ENCODE measurements at regions not wholly inside any gene's neighbourhood (a gene's known extent, or its start where the extent isn't known, plus 50 kb on each side); places are given as distances from the start of the nearest gene placed in this dataset.
"Not testable (repeated sequence)": the region's sequence is repeated elsewhere in the genome, so short reads cannot be mapped to it uniquely, and the experiment has no call there.

DNA sequence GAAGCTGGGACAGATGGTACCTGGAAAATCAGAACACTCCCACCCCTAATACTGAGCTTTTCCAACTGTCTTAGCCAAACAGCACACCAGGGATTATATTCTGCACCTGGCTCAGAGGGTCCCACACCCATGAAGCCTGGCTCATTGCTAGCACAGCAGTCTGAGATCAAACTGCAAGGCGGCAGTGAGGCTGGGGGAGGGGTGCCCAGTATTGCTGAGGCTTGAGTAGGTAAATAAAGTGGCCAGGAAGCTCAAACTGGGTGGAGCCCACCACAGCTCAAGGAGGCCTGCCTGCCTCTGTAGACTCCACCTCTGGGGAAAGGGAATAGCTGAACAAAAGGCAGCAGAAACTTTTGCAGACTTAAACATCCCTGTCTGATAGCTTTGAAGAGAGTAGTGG, 403.3 kb downstream of the MBD2 start:
- not testable (repeated sequence) for FAIRE-seq; DNase-seq (ENCODE audit: low spot score in 2 of 2)

DNA sequence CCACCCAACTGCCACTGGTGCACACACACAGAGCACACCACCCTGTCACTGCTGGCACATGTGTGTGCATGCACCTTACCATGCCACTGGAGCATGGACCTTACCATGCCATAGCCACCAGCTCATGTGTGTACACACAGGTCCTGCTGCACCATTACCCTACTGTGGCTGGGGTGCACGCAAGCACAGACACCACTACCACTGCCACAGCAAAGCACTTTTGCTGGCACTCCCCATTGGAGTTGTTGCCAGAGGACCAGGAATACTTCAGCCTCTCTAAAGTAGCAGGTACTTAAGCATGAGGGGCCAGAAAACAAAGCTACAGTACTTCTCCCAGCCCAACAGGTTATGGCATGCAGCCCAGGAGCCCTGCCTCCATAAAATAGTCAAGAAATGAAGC, 404.8 kb downstream of the MBD2 start:
- no peak for FAIRE-seq

DNA sequence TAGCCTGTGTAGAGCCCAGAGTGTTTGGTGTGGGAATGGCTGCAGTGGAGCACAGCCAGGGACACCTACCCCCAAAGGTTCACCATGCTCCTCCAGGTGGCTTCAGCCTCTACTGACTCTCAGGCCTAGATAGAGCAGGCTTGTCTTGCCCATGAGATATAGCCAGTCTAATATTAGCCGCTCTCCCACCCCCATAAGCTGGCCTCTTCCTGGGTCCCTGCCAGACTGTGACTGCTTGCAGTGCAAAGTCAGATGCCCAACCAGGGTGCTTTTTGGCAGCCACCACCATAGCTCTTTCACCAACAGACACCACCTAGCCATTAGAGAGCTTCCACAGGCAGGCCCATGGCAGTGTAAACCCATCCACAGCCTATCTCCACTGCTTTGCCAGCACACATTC, 405.3 kb downstream of the MBD2 start:
- no peak for FAIRE-seq
- no peak for DNase-seq (ENCODE audit: low spot score in 2 of 2)

More for the DNA sequence above, 404.8 kb downstream of the MBD2 start:
- no peak for DNase-seq (ENCODE audit: low spot score in 2 of 2)

DNA sequence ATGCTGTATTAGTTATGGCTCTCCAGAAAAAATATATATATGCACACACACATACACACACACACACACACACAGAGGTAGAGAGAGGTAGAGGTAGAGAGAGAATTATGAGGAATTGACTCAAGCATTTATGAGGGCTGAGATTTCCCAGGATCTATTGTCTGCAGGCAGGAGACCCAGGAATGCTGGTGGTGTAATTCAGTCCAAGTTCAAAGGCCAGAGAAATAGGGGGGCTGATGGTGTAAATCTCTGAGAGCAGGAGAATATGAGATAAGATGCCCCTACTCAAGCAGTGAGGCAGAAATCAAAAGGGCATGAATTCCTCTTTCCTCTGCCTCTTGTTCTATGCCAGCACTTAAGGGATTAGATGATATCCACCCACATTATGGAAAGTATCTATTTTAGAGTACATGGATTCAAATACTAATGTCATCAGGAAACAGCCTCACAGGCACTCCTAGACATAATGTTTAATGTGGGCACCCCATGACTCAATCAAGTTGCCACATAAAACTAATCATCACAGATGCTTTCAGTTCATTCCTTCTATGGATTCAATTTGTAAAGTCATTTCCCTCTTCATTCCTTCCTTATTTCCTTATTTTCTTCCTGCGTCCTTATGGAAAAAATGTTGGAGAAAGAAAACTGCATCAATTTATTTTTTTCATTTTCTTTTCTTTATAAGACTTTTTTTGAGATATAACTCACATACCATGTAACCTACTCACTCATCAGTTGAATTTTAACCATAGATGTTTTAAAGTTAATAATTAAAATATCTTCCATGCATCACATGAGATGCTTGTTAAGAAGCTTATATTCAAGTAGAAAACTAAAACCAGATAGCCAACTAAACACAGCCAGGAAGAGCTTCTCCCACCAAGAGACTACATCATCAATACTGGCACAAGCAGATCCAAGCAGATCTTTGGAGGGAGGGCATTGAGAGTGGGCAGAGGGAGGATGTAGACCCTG, 406.2 kb downstream of the MBD2 start:
- FAIRE-seq, result no peak
- DNase-seq (ENCODE audit: low spot score in 2 of 2), result no peak

DNA sequence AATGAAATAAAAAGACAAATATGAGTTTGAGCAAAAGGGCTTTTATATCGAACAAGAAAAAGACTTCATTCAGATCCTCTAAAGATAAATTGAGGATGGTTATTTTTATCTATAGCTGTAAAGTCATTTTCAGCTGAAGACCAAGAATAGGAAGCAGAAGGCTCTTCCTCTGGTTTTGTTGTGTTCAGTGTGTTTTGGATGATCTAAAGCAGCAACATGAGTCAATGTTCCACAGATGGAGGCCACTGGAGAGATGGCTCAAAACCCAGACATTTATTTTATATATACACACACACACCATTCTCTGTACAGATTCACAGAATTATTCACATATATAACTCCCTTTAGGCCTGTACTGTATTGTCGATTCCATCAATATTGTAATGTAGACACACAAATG, 424.3 kb downstream of the MBD2 start:
- no peak for FAIRE-seq

DNA sequence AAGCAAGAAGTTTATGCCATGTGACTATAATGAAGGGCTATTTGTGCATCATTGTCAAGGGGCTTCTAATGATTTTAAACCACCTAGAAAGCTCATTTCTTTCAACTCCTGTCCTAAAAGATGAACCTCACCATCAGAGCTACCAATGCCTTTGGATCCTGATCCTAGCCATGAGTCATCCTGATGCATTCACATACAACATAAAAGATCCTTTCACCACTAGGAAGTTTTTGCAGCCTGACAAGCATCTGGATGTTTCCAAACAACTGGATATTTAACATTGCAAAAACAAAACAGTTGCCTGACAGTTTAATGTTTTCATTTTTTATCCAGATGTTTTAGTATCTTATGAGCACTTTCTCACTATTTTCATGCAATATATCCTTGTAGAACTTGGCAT, 425.3 kb downstream of the MBD2 start:
- DNase-seq (ENCODE audit: low spot score in 2 of 2) (no peak), FAIRE-seq (peak; percentile 6)

More for the DNA sequence above, 424.3 kb downstream of the MBD2 start:
- no peak for DNase-seq (ENCODE audit: low spot score in 2 of 2)

DNA sequence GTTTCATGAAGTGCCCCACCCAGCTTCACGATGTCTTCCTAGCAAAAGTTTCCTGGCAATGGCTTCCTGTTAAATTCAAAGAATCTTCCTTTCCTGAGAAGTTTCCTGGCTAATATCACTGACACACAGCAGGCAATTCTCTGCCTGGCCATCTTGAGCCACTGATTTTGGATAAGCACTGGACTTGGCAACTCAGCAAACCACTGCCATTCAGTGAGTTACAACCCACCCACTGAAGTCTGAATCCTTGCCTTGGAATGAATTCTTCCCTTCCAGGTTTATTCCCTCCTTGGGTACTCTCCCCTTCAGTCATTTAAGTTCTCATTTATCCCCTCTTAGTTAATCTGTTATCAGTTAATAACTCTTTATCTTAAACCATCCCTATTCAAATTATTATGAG, 426.0 kb downstream of the MBD2 start:
- DNase-seq (ENCODE audit: low spot score in 2 of 2) (no peak), FAIRE-seq (no peak)

DNA sequence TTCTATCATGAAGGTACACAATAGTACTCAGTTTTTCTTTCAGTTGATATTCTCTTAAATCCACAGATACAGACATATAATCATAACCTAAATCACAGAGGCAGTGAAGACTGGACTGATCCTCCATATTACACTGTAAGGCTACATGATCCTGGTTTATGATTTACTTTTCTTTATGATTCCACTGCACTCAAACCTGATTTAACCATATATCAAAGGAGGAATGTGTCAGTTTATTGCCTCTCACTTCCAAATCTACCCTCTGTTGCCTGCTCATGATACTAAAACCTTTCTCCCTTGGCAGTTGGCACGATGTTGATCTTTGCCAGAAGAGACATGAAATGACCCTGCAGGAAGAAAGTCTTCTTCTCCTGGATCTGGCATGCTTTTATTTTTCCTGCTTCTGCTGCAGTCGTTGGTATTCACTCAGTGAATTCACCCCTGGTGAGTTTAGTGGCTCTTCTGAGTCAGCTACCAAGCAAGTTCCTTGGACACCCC, 426.4 kb downstream of the MBD2 start:
- DNase-seq (ENCODE audit: low spot score in 2 of 2), result no peak
- FAIRE-seq, result no peak

DNA sequence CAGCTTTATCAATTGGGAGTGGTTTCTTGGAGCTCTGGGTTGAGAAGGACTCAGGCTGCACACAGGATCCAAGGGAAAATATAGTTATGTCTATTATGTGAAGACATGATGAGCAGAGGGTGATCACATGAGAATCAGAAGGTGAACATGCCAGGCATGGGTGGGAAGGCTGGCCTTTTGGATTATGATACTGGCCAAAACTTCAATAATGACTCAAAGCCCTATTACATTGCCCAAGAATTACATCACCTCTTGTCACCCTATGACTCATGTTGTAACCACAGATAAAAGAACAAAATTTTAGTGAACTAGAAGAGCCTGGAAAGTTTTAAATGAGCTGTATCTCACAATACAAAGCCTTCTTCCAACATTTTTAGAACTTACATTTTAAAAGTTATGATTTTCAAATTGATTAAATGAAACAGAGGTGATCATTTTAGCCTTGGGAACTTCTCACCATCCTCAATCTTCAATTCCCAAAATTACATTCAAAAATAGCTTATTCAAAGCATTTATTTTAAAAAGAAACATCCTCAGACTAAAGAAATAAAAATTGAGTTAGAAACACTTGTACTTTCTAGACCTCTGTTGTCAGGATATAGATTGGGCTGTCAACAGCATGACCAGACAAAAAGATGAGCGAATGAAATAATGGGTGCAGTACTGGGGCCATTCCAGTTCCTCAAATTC, 428.3 kb downstream of the MBD2 start:
- DNase-seq (ENCODE audit: low spot score in 2 of 2), result no peak

DNA sequence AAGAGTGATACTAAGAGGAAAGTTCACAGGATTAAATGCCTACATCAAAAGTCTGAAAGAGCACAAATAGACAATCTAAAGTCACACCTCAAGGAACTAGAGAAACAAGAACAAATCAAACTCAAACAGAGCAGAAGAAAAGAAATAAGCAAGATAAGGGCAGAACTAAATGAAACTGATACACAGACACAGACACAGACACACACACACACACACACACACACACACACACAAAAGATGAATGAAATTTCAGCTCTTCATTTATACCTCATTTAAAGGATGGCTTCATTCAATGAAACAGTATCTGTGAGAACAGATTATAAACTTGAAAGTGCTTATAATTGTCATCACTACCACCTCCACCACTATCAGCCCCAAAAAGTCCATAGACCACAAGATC, 428.9 kb downstream of the MBD2 start:
- no peak for FAIRE-seq
- DNase-seq (ENCODE audit: low spot score in 2 of 2), result no peak

More for the DNA sequence above, 428.3 kb downstream of the MBD2 start:
- no peak for FAIRE-seq

DNA sequence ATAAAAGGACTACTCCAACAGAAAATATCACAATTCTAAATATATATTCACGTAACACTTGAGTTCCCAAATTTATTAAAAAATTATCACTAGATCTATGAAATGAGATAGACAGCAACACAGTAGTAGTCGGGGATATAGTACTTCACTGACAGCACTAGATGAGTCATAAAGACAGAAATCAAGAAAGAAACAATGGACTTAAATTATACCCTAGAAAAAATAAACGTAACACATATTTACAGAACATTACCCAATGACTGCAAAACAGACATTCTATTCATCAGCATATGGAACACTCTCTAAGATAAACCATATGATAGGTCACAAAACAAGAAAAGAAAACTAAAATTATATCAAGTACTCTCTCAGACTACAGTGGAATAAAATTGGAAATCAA, 429.4 kb downstream of the MBD2 start:
- no peak for FAIRE-seq
- DNase-seq (ENCODE audit: low spot score in 2 of 2), result no peak

DNA sequence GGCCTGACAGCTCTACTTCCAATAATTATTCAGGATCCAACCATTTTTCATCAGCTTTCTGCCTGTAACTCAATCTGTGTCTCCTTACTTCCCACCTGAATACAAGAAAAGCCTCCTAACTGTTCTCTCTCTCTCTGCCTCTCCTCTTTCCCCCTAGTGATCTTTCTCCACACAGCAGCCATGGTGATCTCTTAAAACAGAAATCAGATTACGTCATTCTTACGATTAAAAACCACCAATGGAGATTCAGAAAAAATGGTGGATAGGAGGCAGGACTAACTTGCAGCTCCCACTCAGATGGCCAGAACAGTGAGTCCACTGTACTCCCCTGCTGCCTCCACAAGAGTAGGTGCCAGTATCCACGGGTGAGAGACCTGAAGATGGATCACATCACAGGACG, 431.7 kb downstream of the MBD2 start:
- FAIRE-seq, result no peak
- no peak for DNase-seq (ENCODE audit: low spot score in 2 of 2)

DNA sequence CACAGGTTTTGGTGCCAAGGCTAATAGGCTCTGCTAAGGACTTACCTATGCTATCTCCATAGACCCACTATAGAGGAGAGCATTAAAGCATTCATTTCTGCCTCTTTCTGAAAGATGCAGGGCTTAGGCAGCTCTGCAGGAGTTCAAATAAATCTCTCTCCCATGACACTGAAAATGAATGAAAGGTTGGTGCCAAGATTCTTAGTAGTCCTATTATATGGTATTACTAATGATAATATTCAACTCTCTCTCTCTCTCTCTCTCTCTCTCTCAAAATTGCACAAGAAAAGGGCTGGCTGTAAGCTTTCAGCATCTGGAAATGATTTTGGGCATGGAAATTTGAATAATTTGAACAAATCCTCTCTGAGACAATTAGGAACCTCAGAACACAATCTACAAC, 433.7 kb downstream of the MBD2 start:
- DNase-seq (ENCODE audit: low spot score in 2 of 2), result no peak
- FAIRE-seq, result no peak

DNA sequence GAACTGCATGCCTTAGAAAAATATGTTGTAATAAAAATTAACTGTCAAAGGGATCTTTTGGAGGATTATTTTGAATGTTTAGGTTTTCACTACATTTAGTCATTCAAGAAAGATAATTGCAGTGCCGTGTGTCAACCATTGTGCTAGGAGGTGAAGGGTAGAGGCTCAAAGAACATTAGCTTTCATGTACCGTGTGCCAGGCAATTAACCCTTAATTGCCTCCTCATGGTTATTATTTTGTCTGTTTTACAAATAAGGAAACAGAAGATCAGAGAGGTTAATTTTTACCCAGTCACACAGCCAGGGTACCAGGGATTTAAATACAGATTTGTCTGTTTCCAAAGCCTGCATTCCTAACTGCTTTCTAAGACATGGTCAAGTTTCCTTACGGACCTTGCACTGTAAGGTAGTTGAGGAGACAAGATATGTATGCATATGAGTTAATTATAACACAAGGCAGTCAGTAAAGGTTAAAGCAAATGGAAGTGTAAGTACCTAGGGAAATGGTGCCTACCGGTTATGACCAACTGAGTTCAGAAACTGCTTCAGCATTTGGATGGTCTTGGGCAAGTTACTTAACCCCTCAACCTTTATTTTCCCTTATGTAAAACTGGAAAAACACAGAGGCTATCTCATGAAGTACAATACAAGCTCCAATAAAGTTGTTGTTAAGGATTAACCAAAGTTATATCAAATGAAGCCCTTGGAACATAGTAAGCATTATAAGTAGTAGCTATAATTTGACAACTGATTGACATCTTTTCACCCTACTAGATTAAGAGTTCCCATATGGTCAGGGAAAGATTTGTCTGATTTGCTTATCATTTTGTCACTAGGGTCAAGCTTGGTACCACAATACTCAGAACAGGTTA, 434.9 kb downstream of the MBD2 start:
- FAIRE-seq, result no peak

DNA sequence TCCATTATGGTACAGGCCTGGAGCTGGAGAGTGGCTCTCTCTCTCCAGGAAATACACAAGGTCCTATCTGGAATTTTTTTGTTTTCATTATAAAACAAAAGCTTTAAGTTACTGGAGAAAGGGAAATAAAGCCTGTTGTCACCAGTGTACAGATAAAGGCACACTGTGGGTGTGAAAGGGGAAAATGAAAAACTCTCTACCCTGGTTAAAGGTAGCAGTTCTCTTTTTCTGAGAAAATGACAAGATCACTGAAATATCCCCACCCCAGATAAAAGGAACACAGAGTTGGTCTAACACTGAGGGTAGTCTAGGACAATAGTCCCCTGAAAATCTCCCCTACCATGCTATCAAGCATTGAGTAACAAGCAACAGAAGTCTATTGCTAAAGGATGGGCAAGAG, 438.7 kb downstream of the MBD2 start:
- FAIRE-seq, result no peak
- DNase-seq (ENCODE audit: low spot score in 2 of 2), result no peak

More for the DNA sequence above, 434.9 kb downstream of the MBD2 start:
- DNase-seq (ENCODE audit: low spot score in 2 of 2), result no peak

DNA sequence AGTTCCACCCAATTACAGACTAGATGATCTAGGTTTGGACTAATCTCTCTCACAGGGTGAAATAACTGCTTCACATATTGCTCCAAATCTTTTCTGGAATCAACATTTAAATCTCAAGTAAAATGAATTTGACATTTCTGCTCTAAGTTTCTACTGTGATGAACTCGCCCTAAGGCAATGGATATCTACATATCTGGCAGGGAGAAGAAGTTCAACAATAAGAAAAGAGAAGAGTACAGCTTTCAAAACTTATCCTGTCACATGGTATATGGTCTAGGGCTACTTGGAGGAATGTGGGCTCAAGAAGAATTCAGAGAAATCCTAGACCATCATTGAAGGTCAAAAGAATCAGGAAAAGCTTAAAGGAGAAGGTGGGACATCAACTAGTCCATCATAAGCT, 440.2 kb downstream of the MBD2 start:
- DNase-seq (ENCODE audit: low spot score in 2 of 2) (no peak), FAIRE-seq (no peak)

DNA sequence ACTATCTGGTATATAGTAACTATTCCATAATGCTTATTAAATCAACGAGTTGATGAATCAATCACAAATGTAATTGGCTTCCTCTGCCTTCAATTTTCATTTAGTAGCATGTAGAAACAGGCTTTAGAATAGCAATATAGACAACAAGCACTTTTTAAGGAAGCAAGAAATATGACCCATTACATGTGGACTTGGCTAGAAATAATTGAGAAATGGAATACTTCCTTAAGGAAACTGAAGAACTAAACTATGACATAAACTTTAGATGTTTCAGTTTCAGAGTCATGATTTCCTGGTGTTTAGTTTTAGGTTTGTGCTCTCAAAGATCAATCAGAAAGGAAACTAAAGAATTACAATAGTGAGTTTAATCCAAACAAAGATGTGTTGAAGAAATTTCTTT, 443.8 kb downstream of the MBD2 start:
- no peak for FAIRE-seq

DNA sequence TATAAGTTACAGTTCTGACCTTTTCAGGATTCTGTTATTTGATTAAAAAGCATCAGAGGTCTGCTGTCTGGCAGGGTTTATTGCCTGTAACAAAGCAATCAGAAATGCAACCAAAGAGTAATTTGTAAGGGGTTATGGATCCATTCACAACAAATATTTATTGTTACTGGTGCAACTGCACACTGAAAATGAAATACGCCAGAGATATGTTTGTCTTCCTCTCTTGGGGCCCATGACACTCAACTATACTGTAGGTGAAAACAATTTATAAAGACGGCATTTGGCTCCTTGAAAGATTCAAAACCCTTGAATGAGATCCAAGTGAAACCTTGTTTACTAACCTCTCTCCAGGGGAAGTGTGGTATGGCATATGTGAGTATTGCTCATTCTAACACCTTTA, 452.2 kb downstream of the MBD2 start:
- FAIRE-seq, result no peak
- no peak for DNase-seq (ENCODE audit: low spot score in 2 of 2)

More for the DNA sequence above, 443.8 kb downstream of the MBD2 start:
- DNase-seq (ENCODE audit: low spot score in 2 of 2), result no peak

DNA sequence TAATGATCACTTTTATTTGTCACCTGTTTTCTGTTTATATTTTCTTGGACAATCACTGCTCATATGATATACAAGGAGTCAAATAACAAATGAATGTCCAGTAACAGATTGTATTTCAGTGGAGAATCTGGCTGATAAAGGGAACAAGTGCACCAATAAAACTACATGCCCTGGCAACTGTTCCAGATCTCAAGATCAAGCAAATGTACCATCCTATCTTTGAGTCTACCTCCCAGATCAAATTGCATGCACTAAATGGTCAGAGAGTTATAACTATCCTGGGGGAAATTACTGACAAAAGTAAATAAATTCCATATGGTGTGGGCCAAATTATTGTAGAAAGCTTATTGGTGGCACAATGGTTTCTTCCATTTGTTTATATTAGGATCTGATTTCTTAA, 452.8 kb downstream of the MBD2 start:
- FAIRE-seq, result no peak
- DNase-seq (ENCODE audit: low spot score in 2 of 2), result no peak

DNA sequence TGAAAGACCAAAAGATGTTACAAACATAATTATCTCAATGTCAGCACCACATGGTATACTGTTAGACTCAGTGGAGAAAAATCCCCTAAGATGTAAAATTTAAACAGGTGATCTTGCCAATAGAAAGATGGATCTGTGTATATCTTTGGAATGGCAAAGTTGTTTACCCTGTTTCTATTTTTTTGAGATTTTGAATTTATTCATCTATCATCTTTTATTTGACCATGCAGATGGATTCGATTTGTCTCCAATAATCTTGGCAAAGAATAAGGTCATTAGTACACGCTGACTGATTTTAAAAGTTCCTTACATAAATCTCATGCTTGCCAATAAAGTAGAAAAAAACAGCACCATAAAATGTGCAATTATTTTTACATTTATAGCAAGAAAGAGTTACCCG, 459.3 kb downstream of the MBD2 start:
- DNase-seq (ENCODE audit: low spot score in 2 of 2) (no peak), FAIRE-seq (no peak)

DNA sequence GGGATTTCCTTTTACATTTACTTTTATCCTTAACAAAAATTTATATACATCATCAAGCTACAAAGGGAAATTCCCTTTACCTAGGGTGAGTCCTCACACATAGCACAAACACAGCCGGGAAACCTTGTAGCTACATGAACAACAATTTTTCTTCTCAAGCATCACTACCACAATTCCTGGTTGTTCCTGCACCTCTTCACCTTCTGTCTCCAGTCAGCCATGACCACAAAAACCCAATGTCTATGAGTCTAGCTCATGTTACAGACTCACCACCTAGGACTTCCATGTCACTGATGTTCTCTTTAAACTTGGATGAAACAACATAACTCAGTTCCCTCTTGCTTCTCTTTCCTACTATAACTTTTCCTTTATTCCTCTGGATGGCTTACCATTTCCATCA, 460.4 kb downstream of the MBD2 start:
- no peak for DNase-seq (ENCODE audit: low spot score in 2 of 2)
- no peak for FAIRE-seq
